ENCODE measurements at regions not wholly inside any gene's neighbourhood (a gene's known extent, or its start where the extent isn't known, plus 50 kb on each side); places are given as distances from the start of the nearest gene placed in this dataset.

- ChIA-PET POLR2A (no interaction called here), CTCF (interaction anchor here (0.9 to 1.5 kb wide), 3 partner anchors 22 to 47 kb away, joined by 3 to 5 read pairs (median 5); no protein-coding TSS in a partner anchor)
- peaks cover 23% of the 10 kb centered on the region for H3K79me2 ChIP-seq (ENCODE audit: control insufficient read depth, insufficient read depth, low read length)
- no peaks in the 10 kb centered on the region for H4K20me1 ChIP-seq (replicated peaks; ENCODE audit: control insufficient read depth, extremely low read depth, insufficient read depth, low read length)
- DNase-seq (ENCODE audit: low read depth, low spot score) (no peak), FAIRE-seq (no peak)
- H3K36me3 ChIP-seq (ENCODE audit: control insufficient read depth in 2 of 2, extremely low read depth in 1 of 2, insufficient read depth in 2 of 2, low read length in 2 of 2): no peaks in the 10 kb centered on the region
- H3K4me3 ChIP-seq (replicated peaks in 1 of 3; ENCODE audit: insufficient read depth in 1 of 3, low read depth in 1 of 3, low read length in 3 of 3): no peak overlapping the region
- H3K9me3 ChIP-seq (replicated peaks; ENCODE audit: control insufficient read depth, insufficient read depth, low read length): no peaks in the 10 kb centered on the region
- no peak overlapping the region for H2AFZ ChIP-seq (ENCODE audit: low read depth, low read length)
- no peaks in the 10 kb centered on the region for H3K27me3 ChIP-seq (ENCODE audit: control insufficient read depth in 2 of 2, insufficient read depth in 2 of 2, low read length in 2 of 2)
- dilution Hi-C loops (cut with MboI; ENCODE audit: extremely low pct_ligation_motif_present, low sequenced_read_pairs): no loop called here
- H3K27ac ChIP-seq (ENCODE audit: insufficient read depth, low read depth, low read length): no peak overlapping the region
- BruUV-seq (replicated peaks): no TSS peak
- no peak for TF ChIP-seq POLR2AphosphoS5 (IDR thresholded peaks at IDR 0.05; ENCODE audit: insufficient read depth, low read depth, low read length)
- TF ChIP-seq FOS (IDR thresholded peaks at IDR 0.05; ENCODE audit: borderline replicate concordance, insufficient read depth, low read length): no peak
- TF ChIP-seq GATA2 (IDR thresholded peaks at IDR 0.05; ENCODE audit: insufficient read depth, insufficient read length, low read depth, low read length): no peak
- no peak for TF ChIP-seq CTCF (IDR thresholded peaks at IDR 0.05; ENCODE audit: extremely low read depth in 1 of 2, insufficient read depth in 1 of 2, low read depth in 1 of 2, low read length in 2 of 2)
- TF ChIP-seq EZH2 (IDR thresholded peaks at IDR 0.05; ENCODE audit: borderline replicate concordance, low read depth, low read length, severe bottlenecking): no peak
- no peak for TF ChIP-seq POLR2A (IDR thresholded peaks at IDR 0.05; ENCODE audit: low read depth, low read length)
- TF ChIP-seq MAX (IDR thresholded peaks at IDR 0.05; ENCODE audit: insufficient read depth, insufficient read length): no peak
- no peak for TF ChIP-seq JUN (IDR thresholded peaks at IDR 0.05; ENCODE audit: borderline replicate concordance, insufficient read depth, insufficient read length, low read depth)
- TF ChIP-seq MYC (IDR thresholded peaks at IDR 0.05; ENCODE audit: low read depth, low read length): no peak
- H3K9me1 ChIP-seq (replicated peaks; ENCODE audit: control insufficient read depth, extremely low read depth, insufficient read depth, low read length): no peaks in the 10 kb centered on the region
- intact Hi-C loops (cut with micrococcal nuclease): no loop called here
- H3K9ac ChIP-seq (replicated peaks; ENCODE audit: extremely low read depth, insufficient read depth, low read length): no peak overlapping the region
- H3K4me1 ChIP-seq (ENCODE audit: control insufficient read depth, extremely low read depth, insufficient read depth, low read length): peaks cover 2% of the 10 kb centered on the region
- H3K4me2 ChIP-seq (ENCODE audit: insufficient read depth, low read length): no peak overlapping the region
Measured at GRCh38 chr5:160485364-160485969, 63.8 kb downstream of the PTTG1 start.
